H1 (cell line): ENCODE measurements at regions not wholly inside any gene's neighbourhood (a gene's known extent, or its start where the extent isn't known, plus 50 kb on each side); places are given as distances from the start of the nearest gene placed in this dataset.

Source experiments
- CTCF ChIA-PET: fragments of 300-600 bp; sonication (Branson Sonifier 250); formaldehyde crosslinking; loops from one replicate; lab custom pipeline; 2021; ENCODE audit not compliant: partially characterized antibody; lab: Charles Lee
- POLR2A ChIA-PET: fragments of 300-600 bp; sonication (Branson Sonifier 250); formaldehyde crosslinking; loops from one replicate; lab custom pipeline; 2021; ENCODE audit warnings: inconsistent platforms; ENCODE audit not compliant: partially characterized antibody; lab: Charles Lee
- DNase-seq, 2 experiments: peaks; one replicate each; pipeline versions ENCODE4 v3.0.0 to v3.0.0-alpha.2; 2010 to 2022; ENCODE audit warnings: low spot score in 2 of 2, low read depth in 1 of 2, mixed read lengths in 1 of 2
- FAIRE-seq: peaks from 2 replicates; lab custom pipeline; 2011; peaks lifted over from hg19 to GRCh38; lab: Jason Lieb, UNC
- H2AFZ ChIP-seq: 2 replicates; pipeline ENCODE4 v1.8.1; 2012; ENCODE audit warnings: low read length, inconsistent platforms
- H2AK5ac ChIP-seq: 2 replicates; pipeline ENCODE4 v1.6.1; 2013; ENCODE audit warnings: low read depth, low read length
- H2BK120ac ChIP-seq: replicated peaks from 2 replicates; pipeline ENCODE3; 2013; ENCODE audit warnings: low read depth, low read length, inconsistent platforms
- H2BK12ac ChIP-seq: 2 replicates; pipeline ENCODE4 v1.6.1; 2013; ENCODE audit warnings: low read depth, low read length
- H2BK15ac ChIP-seq: 2 replicates; pipeline ENCODE4 v1.6.1; 2013; ENCODE audit warnings: low read length
- H2BK20ac ChIP-seq: 2 replicates; pipeline ENCODE4 v1.6.1; 2013; ENCODE audit warnings: low read length
- H2BK5ac ChIP-seq: 2 replicates; pipeline ENCODE4 v1.6.1; 2013; ENCODE audit warnings: low read depth, low read length
- H3K14ac ChIP-seq: 2 replicates; pipeline ENCODE4 v1.6.1; 2013; ENCODE audit warnings: inconsistent platforms; ENCODE audit not compliant: insufficient read length
- H3K18ac ChIP-seq: 2 replicates; pipeline ENCODE4 v1.6.1; 2013; ENCODE audit warnings: low read length; ENCODE audit errors: extremely low read depth
- H3K23ac ChIP-seq: 2 replicates; pipeline ENCODE4 v1.6.1; 2013; ENCODE audit warnings: inconsistent platforms; ENCODE audit not compliant: insufficient read length
- H3K23me2 ChIP-seq: 2 replicates; pipeline ENCODE4 v1.6.1; 2013; ENCODE audit warnings: low read depth, low read length
- H3K27ac ChIP-seq: 2 replicates; pipeline ENCODE4 v1.6.1; 2011; ENCODE audit warnings: low read depth, low read length, inconsistent platforms
- H3K27me3 ChIP-seq, 4 experiments: replicated peaks in 1 of 4; 1 replicate in 1 of 4; 2 replicates in 3 of 4; pipeline versions ENCODE4 v1.6.1 to v1.8.1; 2011 to 2013; ENCODE audit warnings: low read length in 3 of 4, mild to moderate bottlenecking in 3 of 4, inconsistent platforms in 2 of 4, mixed read lengths in 2 of 4, moderate library complexity in 1 of 4; ENCODE audit not compliant: control insufficient read depth in 3 of 4, insufficient read depth in 3 of 4; ENCODE audit errors: extremely low read depth in 1 of 4
- H3K36me3 ChIP-seq, 4 experiments: 2 replicates each; pipeline versions ENCODE4 v1.6.1 to v1.8.1; 2011 to 2013; ENCODE audit warnings: mild to moderate bottlenecking in 4 of 4, low read length in 3 of 4, moderate library complexity in 2 of 4, control low read depth in 1 of 4, inconsistent platforms in 1 of 4; ENCODE audit not compliant: insufficient read depth in 4 of 4, control insufficient read depth in 2 of 4
- H3K4ac ChIP-seq: replicated peaks from 2 replicates; pipeline ENCODE3; 2013; ENCODE audit warnings: low read length, low read depth, mixed read lengths, inconsistent platforms; ENCODE audit not compliant: insufficient read length
- H3K4me1 ChIP-seq, 4 experiments: replicated peaks in 1 of 4; 1 replicate in 1 of 4; 2 replicates in 3 of 4; pipeline versions ENCODE4 v1.6.1 to v1.8.1; 2011 to 2013; ENCODE audit warnings: low read length in 3 of 4, inconsistent platforms in 2 of 4, mixed read lengths in 1 of 4; ENCODE audit not compliant: insufficient read depth in 4 of 4, control insufficient read depth in 3 of 4
- H3K4me2 ChIP-seq, 2 experiments: 2 replicates each; pipeline versions ENCODE4 v1.6.1 to v1.8.1; 2011 to 2013; ENCODE audit warnings: low read depth in 2 of 2, low read length in 2 of 2, control low read depth in 1 of 2, inconsistent platforms in 1 of 2, mild to moderate bottlenecking in 1 of 2; ENCODE audit not compliant: insufficient read depth in 1 of 2
- H3K4me3 ChIP-seq, 4 experiments: fragments of 200-600, 300-600 bp in 1 of 4; sonication (generic), shearing (Covaris generic), sonication (Bioruptor Twin) in 1 of 4; 2 replicates each; pipeline versions ENCODE4 v1.5.1 to v1.8.1; 2011 to 2016; ENCODE audit warnings: low read length in 4 of 4, low read depth in 3 of 4, control low read depth in 2 of 4, inconsistent platforms in 2 of 4, mild to moderate bottlenecking in 2 of 4, mixed read lengths in 1 of 4, moderate library complexity in 1 of 4; ENCODE audit not compliant: insufficient read depth in 2 of 4; ENCODE audit errors: extremely low read depth in 1 of 4
- H3K56ac ChIP-seq: replicated peaks from 2 replicates; pipeline ENCODE3; 2013; ENCODE audit warnings: low read depth, mild to moderate bottlenecking, mixed read lengths, low read length, inconsistent platforms; ENCODE audit not compliant: insufficient read length
- H3K79me1 ChIP-seq: 2 replicates; pipeline ENCODE4 v1.6.1; 2013; ENCODE audit warnings: low read depth, low read length, control low read depth
- H3K79me2 ChIP-seq, 2 experiments: 2 replicates each; pipeline versions ENCODE4 v1.6.1 to v1.8.1; 2012 to 2013; ENCODE audit warnings: low read length in 2 of 2, mild to moderate bottlenecking in 2 of 2, inconsistent platforms in 1 of 2; ENCODE audit not compliant: insufficient read depth in 2 of 2, control insufficient read depth in 1 of 2
- H3K9ac ChIP-seq, 4 experiments: replicated peaks in 1 of 4; 1 replicate in 1 of 4; 2 replicates in 3 of 4; pipeline versions ENCODE4 v1.6.1 to v1.8.1; 2011 to 2013; ENCODE audit warnings: low read depth in 3 of 4, low read length in 3 of 4, control low read depth in 2 of 4, mild to moderate bottlenecking in 2 of 4, moderate library complexity in 2 of 4, inconsistent platforms in 1 of 4; ENCODE audit errors: extremely low read depth in 1 of 4
- H3K9me3 ChIP-seq, 2 experiments: 2 replicates each; pipeline versions ENCODE4 v1.6.1 to v1.8.1; 2012 to 2013; ENCODE audit warnings: mild to moderate bottlenecking in 2 of 2, moderate library complexity in 2 of 2, control low read depth in 1 of 2, inconsistent platforms in 1 of 2, low read depth in 1 of 2, low read length in 1 of 2, mixed read lengths in 1 of 2; ENCODE audit not compliant: insufficient read depth in 2 of 2
- H4K20me1 ChIP-seq, 2 experiments: replicated peaks in 1 of 2; 2 replicates each; pipeline versions ENCODE3 to v1.8.1; 2011 to 2013; ENCODE audit warnings: inconsistent platforms in 2 of 2, low read length in 2 of 2, mild to moderate bottlenecking in 1 of 2; ENCODE audit not compliant: insufficient read depth in 2 of 2, control insufficient read depth in 1 of 2
- H4K5ac ChIP-seq: 2 replicates; pipeline ENCODE4 v1.6.1; 2013; ENCODE audit warnings: low read length, low read depth, mixed read lengths, inconsistent platforms; ENCODE audit not compliant: insufficient read length
- H4K8ac ChIP-seq: 2 replicates; pipeline ENCODE4 v1.8.0; 2013; ENCODE audit warnings: mild to moderate bottlenecking, moderate library complexity, low read length, inconsistent platforms; ENCODE audit not compliant: insufficient read depth; ENCODE audit errors: extremely low read depth
- H4K91ac ChIP-seq: replicated peaks from 2 replicates; pipeline ENCODE3; 2013; ENCODE audit warnings: low read length, mixed read lengths, inconsistent platforms; ENCODE audit not compliant: insufficient read length
- CTCF ChIP-seq, 3 experiments: IDR thresholded peaks; 1 replicate in 2 of 3; 2 replicates in 1 of 3; pipeline versions ENCODE4 v1.5.1 to v1.6.1; 2011; ENCODE audit warnings: low read length in 3 of 3, mild to moderate bottlenecking in 3 of 3, inconsistent platforms in 2 of 3, low read depth in 1 of 3, moderate library complexity in 1 of 3; ENCODE audit not compliant: insufficient read depth in 1 of 3; ENCODE audit errors: control extremely low read depth in 1 of 3
- E2F6 ChIP-seq: IDR thresholded peaks from 2 replicates; pipeline ENCODE4 v1.6.1; 2012; ENCODE audit warnings: inconsistent platforms
- JUN ChIP-seq: IDR thresholded peaks from 2 replicates; pipeline ENCODE4 v1.6.1; 2011; ENCODE audit warnings: low read depth, mild to moderate bottlenecking, improper control_type of control experiment, low read length
- NRF1 ChIP-seq: IDR thresholded peaks from 2 replicates; pipeline ENCODE4 v1.6.1; 2011; ENCODE audit warnings: mild to moderate bottlenecking, low read depth, low read length, improper control_type of control experiment
- POLR2AphosphoS5 ChIP-seq: IDR thresholded peaks from 2 replicates; pipeline ENCODE4 v1.6.1; 2011; ENCODE audit warnings: low read depth, low read length
- RBBP5 ChIP-seq: IDR thresholded peaks from 2 replicates; pipeline ENCODE4 v1.7.1; 2012; ENCODE audit warnings: low read depth, mild to moderate bottlenecking, inconsistent platforms, low read length, moderate library complexity, borderline replicate concordance
- SIX5 ChIP-seq: IDR thresholded peaks from 2 replicates; pipeline ENCODE4 v1.6.1; 2011; ENCODE audit warnings: mild to moderate bottlenecking, low read depth, low read length
- TAF7 ChIP-seq: optimal IDR thresholded peaks from 2 replicates; pipeline ENCODE3; 2011; ENCODE audit warnings: low read depth, mild to moderate bottlenecking, inconsistent platforms, low read length, moderate library complexity, borderline replicate concordance
- TBP ChIP-seq: IDR thresholded peaks from 2 replicates; pipeline ENCODE4 v1.6.1; 2011; ENCODE audit warnings: low read depth, low read length, improper control_type of control experiment
- TEAD4 ChIP-seq: IDR thresholded peaks from 2 replicates; pipeline ENCODE4 v1.6.1; 2012; ENCODE audit warnings: low read depth, low read length, inconsistent platforms, mixed read lengths
- WGBS, 2 experiments: shearing (Covaris generic) in 1 of 2; methylation state at CpG; one replicate each; pipeline versions ENCODE4 v1.1.6 to v1.1.7; 2013 to 2015; ENCODE audit warnings: low lambda C conversion rate in 2 of 2, mixed read lengths in 2 of 2, inconsistent platforms in 1 of 2, low coverage in 1 of 2, missing lambda C conversion rate in 1 of 2; ENCODE audit not compliant: insufficient replicate concordance in 2 of 2, insufficient coverage in 1 of 2, insufficient read length in 1 of 2; ENCODE audit errors: extremely low coverage in 1 of 2, missing lambda C conversion rate in 1 of 2; 5-methylcytosine and 5-hydroxymethylcytosine counted together

- Histone ChIP-seq H3K4ac (no peak overlapping the region), H3K18ac (no peak overlapping the region), H3K23ac (no peak overlapping the region), H2BK12ac (no peak overlapping the region), H3K23me2 (no peaks in the 10 kb centered on the region; the same call in 1 of the 2 replicates), H2AK5ac (no peak overlapping the region), H3K9me3 (no peaks in the 10 kb centered on the region; a peak in 1 of 4 replicates), H3K4me1 (no peaks in the 10 kb centered on the region; a peak in 1 of 7 replicates), H3K9ac (no peak overlapping the region), H3K27me3 (0 out of 7 replicates have a peak, but pooled peaks cover 0 to 3% (median 0%) of the 10 kb centered on the region in 4 experiments), H2BK5ac (no peak overlapping the region), H3K79me1 (no peaks in the 10 kb centered on the region), H4K91ac (no peak overlapping the region), H3K4me2 (no peak overlapping the region), H3K56ac (no peak overlapping the region), H2BK15ac (peak overlapping the region; percentile 3; the same call in 1 of the 2 replicates), H2AFZ (no peak overlapping the region), H2BK20ac (no peak overlapping the region), H4K8ac (no peak overlapping the region; the same call in 1 of the 2 replicates), H3K36me3 (no peaks in the 10 kb centered on the region), H4K5ac (no peak overlapping the region), H3K4me3 (no peak overlapping the region), H3K79me2 (no peaks in the 10 kb centered on the region), H3K27ac (no peak overlapping the region), H2BK120ac (no peak overlapping the region), H4K20me1 (no peaks in the 10 kb centered on the region), H3K14ac (no peak overlapping the region)
- TF ChIP-seq JUN (no peak), POLR2AphosphoS5 (no peak), E2F6 (no peak), NRF1 (no peak), TAF7 (no peak), TEAD4 (no peak), CTCF (IDR thresholded peaks at IDR 0.05; ENCODE audit: control extremely low read depth in 1 of 3, insufficient read depth in 1 of 3, low read depth in 1 of 3, low read length in 3 of 3) (no peak), SIX5 (no peak), TBP (no peak), RBBP5 (no peak)
- FAIRE-seq (no peak), DNase-seq (peak in 1 of 2 experiments; percentile 3)
- 92% methylated on average over 9 of the region's 9 CpGs; no CpG with 5 or more reads in 1 of the 2 experiments for WGBS, 2 experiments
- CTCF ChIA-PET: interaction anchor here (1.7 kb wide), 1 partner anchor 20 kb away, joined by 6 read pairs; no protein-coding TSS in a partner anchor
- POLR2A ChIA-PET: interaction anchor here (0.5 kb wide), 1 partner anchor 23 kb away, joined by 4 read pairs; no protein-coding TSS in a partner anchor
These were observed 903.7 kb downstream of the BRD1 start for GRCh38 chr22:48923996-48924395.
